H1 (cell line): ENCODE measurements at regions not wholly inside any gene's neighbourhood (a gene's known extent, or its start where the extent isn't known, plus 50 kb on each side); places are given as distances from the start of the nearest gene placed in this dataset.

ENCODE experiments used
- ASH2L ChIP-seq: fragments of 200-600, 300-600 bp; sonication (generic); IDR thresholded peaks from one replicate; pipeline ENCODE4 v1.7.1; 2017; ENCODE audit warnings: low read length
- CTCF ChIP-seq, 3 experiments: IDR thresholded peaks; 1 replicate in 2 of 3; 2 replicates in 1 of 3; pipeline versions ENCODE4 v1.5.1 to v1.6.1; 2011; ENCODE audit warnings: low read length in 3 of 3, mild to moderate bottlenecking in 3 of 3, inconsistent platforms in 2 of 3, low read depth in 1 of 3, moderate library complexity in 1 of 3; ENCODE audit not compliant: insufficient read depth in 1 of 3; ENCODE audit errors: control extremely low read depth in 1 of 3
- EP300 ChIP-seq, 2 experiments: IDR thresholded peaks; 1 replicate in 1 of 2; 2 replicates in 1 of 2; pipeline ENCODE4 v1.6.1; 2011 to 2012; ENCODE audit warnings: low read depth in 2 of 2, low read length in 2 of 2, mild to moderate bottlenecking in 2 of 2, borderline replicate concordance in 1 of 2, inconsistent platforms in 1 of 2, moderate library complexity in 1 of 2
- RAD21 ChIP-seq, 2 experiments: IDR thresholded peaks in 1 of 2; conservative IDR thresholded peaks in 1 of 2; 2 replicates each; pipeline ENCODE4 v1.6.1; 2011; ENCODE audit warnings: low read depth in 2 of 2, low read length in 2 of 2, improper control_type of control experiment in 1 of 2, inconsistent platforms in 1 of 2, mild to moderate bottlenecking in 1 of 2, moderate library complexity in 1 of 2
- TAF7 ChIP-seq: optimal IDR thresholded peaks from 2 replicates; pipeline ENCODE3; 2011; ENCODE audit warnings: low read depth, mild to moderate bottlenecking, inconsistent platforms, low read length, moderate library complexity, borderline replicate concordance
- TF ChIP-seq, protein P1 (sequence below): fragments of 300-600 bp; sonication (generic); IDR thresholded peaks from 2 replicates; pipeline ENCODE4 v1.7.1; 2012; ENCODE audit warnings: low read length, moderate library complexity, mild to moderate bottlenecking, inconsistent platforms; ENCODE audit not compliant: insufficient replicate concordance

- TF ChIP-seq CTCF (IDR thresholded peaks at IDR 0.05; ENCODE audit: control extremely low read depth in 1 of 3, insufficient read depth in 1 of 3, low read depth in 1 of 3, low read length in 3 of 3) (no peak), ASH2L (no peak), TAF7 (no peak), RAD21 (IDR thresholded peaks at IDR 0.05 in 1 of 2, conservative IDR thresholded peaks at IDR 0.05 in 1 of 2; ENCODE audit: low read depth in 2 of 2, low read length in 2 of 2) (no peak), EP300 (IDR thresholded peaks at IDR 0.05; ENCODE audit: borderline replicate concordance in 1 of 2, low read depth in 2 of 2, low read length in 2 of 2) (no peak)
- TF ChIP-seq, protein P1, sequence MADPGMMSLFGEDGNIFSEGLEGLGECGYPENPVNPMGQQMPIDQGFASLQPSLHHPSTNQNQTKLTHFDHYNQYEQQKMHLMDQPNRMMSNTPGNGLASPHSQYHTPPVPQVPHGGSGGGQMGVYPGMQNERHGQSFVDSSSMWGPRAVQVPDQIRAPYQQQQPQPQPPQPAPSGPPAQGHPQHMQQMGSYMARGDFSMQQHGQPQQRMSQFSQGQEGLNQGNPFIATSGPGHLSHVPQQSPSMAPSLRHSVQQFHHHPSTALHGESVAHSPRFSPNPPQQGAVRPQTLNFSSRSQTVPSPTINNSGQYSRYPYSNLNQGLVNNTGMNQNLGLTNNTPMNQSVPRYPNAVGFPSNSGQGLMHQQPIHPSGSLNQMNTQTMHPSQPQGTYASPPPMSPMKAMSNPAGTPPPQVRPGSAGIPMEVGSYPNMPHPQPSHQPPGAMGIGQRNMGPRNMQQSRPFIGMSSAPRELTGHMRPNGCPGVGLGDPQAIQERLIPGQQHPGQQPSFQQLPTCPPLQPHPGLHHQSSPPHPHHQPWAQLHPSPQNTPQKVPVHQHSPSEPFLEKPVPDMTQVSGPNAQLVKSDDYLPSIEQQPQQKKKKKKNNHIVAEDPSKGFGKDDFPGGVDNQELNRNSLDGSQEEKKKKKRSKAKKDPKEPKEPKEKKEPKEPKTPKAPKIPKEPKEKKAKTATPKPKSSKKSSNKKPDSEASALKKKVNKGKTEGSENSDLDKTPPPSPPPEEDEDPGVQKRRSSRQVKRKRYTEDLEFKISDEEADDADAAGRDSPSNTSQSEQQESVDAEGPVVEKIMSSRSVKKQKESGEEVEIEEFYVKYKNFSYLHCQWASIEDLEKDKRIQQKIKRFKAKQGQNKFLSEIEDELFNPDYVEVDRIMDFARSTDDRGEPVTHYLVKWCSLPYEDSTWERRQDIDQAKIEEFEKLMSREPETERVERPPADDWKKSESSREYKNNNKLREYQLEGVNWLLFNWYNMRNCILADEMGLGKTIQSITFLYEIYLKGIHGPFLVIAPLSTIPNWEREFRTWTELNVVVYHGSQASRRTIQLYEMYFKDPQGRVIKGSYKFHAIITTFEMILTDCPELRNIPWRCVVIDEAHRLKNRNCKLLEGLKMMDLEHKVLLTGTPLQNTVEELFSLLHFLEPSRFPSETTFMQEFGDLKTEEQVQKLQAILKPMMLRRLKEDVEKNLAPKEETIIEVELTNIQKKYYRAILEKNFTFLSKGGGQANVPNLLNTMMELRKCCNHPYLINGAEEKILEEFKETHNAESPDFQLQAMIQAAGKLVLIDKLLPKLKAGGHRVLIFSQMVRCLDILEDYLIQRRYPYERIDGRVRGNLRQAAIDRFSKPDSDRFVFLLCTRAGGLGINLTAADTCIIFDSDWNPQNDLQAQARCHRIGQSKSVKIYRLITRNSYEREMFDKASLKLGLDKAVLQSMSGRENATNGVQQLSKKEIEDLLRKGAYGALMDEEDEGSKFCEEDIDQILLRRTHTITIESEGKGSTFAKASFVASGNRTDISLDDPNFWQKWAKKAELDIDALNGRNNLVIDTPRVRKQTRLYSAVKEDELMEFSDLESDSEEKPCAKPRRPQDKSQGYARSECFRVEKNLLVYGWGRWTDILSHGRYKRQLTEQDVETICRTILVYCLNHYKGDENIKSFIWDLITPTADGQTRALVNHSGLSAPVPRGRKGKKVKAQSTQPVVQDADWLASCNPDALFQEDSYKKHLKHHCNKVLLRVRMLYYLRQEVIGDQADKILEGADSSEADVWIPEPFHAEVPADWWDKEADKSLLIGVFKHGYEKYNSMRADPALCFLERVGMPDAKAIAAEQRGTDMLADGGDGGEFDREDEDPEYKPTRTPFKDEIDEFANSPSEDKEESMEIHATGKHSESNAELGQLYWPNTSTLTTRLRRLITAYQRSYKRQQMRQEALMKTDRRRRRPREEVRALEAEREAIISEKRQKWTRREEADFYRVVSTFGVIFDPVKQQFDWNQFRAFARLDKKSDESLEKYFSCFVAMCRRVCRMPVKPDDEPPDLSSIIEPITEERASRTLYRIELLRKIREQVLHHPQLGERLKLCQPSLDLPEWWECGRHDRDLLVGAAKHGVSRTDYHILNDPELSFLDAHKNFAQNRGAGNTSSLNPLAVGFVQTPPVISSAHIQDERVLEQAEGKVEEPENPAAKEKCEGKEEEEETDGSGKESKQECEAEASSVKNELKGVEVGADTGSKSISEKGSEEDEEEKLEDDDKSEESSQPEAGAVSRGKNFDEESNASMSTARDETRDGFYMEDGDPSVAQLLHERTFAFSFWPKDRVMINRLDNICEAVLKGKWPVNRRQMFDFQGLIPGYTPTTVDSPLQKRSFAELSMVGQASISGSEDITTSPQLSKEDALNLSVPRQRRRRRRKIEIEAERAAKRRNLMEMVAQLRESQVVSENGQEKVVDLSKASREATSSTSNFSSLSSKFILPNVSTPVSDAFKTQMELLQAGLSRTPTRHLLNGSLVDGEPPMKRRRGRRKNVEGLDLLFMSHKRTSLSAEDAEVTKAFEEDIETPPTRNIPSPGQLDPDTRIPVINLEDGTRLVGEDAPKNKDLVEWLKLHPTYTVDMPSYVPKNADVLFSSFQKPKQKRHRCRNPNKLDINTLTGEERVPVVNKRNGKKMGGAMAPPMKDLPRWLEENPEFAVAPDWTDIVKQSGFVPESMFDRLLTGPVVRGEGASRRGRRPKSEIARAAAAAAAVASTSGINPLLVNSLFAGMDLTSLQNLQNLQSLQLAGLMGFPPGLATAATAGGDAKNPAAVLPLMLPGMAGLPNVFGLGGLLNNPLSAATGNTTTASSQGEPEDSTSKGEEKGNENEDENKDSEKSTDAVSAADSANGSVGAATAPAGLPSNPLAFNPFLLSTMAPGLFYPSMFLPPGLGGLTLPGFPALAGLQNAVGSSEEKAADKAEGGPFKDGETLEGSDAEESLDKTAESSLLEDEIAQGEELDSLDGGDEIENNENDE, result no peak
- TF ChIP-seq, all 59 proteins: peak for 0
These were observed 211.0 kb upstream of the MAF start (continued) for GRCh38 chr16:79811541-79811940.
